ENCODE measurements at regions not wholly inside any gene's neighbourhood (a gene's known extent, or its start where the extent isn't known, plus 50 kb on each side); places are given as distances from the start of the nearest gene placed in this dataset.

GRCh38 chr13:99659866-99660554 is 158.7 kb downstream of the TM9SF2 start:
- Histone ChIP-seq H3K9me3 (ENCODE audit: insufficient read depth, low read depth, low read length) (no peaks in the 10 kb centered on the region), H3F3A (ENCODE audit: low read depth) (peaks cover 4% of the 10 kb centered on the region; the same call in 1 of the 2 replicates), H3K9ac (ENCODE audit: low read depth, low read length, poor library complexity, severe bottlenecking) (no peak overlapping the region), H2AFZ (ENCODE audit: low read length) (no peak overlapping the region), H3K27me3 (ENCODE audit: insufficient read depth, low read length, poor library complexity, severe bottlenecking) (no peaks in the 10 kb centered on the region), H3K4me1 (ENCODE audit: insufficient read depth, low read length, poor library complexity, severe bottlenecking) (peaks cover 39% of the 10 kb centered on the region), H3K79me2 (ENCODE audit: insufficient read depth, low read length) (no peaks in the 10 kb centered on the region), H3K36me3 (ENCODE audit: insufficient read depth, low read length) (no peaks in the 10 kb centered on the region), H3K4me2 (ENCODE audit: low read depth, low read length, poor library complexity, severe bottlenecking) (peak overlapping the region; percentile 85), H3K4me3 (ENCODE audit: low read length, poor library complexity, severe bottlenecking) (no peak overlapping the region), H3K9me2 (replicated peaks; ENCODE audit: low read depth, low read length) (no peaks in the 10 kb centered on the region), H4K20me1 (ENCODE audit: insufficient read depth, low read length, poor library complexity, severe bottlenecking) (no peaks in the 10 kb centered on the region)
- TF ChIP-seq EZH2phosphoT487 (IDR thresholded peaks at IDR 0.05; ENCODE audit: borderline replicate concordance) (no peak), CTCF (conservative IDR thresholded peaks at IDR 0.05; ENCODE audit: low read length) (no peak)

GRCh38 chr13:99659226-99659625 is 158.0 kb downstream of the TM9SF2 start:
- peak overlapping the region; percentile 74 for H3K4me3 ChIP-seq (ENCODE audit: low read length, poor library complexity, severe bottlenecking)

GRCh38 chr13:99658261-99658991 is 157.2 kb downstream of the TM9SF2 start:
- peak overlapping the region; percentile 72 for H3K9ac ChIP-seq (ENCODE audit: low read depth, low read length, poor library complexity, severe bottlenecking)

More at GRCh38 chr13:99659226-99659625, 158.0 kb downstream of the TM9SF2 start:
- no peaks in the 10 kb centered on the region for H3K9me2 ChIP-seq (replicated peaks; ENCODE audit: low read depth, low read length)
- H4K20me1 ChIP-seq (ENCODE audit: insufficient read depth, low read length, poor library complexity, severe bottlenecking) = no peaks in the 10 kb centered on the region
- H3K9me3 ChIP-seq (ENCODE audit: insufficient read depth, low read depth, low read length) = no peaks in the 10 kb centered on the region
- TF ChIP-seq EZH2phosphoT487 (IDR thresholded peaks at IDR 0.05; ENCODE audit: borderline replicate concordance) = no peak
- no peak for TF ChIP-seq CTCF (conservative IDR thresholded peaks at IDR 0.05; ENCODE audit: low read length)
- H3K79me2 ChIP-seq (ENCODE audit: insufficient read depth, low read length) = no peaks in the 10 kb centered on the region
- peaks cover 39% of the 10 kb centered on the region for H3K4me1 ChIP-seq (ENCODE audit: insufficient read depth, low read length, poor library complexity, severe bottlenecking)
- peak overlapping the region; percentile 85 for H3K4me2 ChIP-seq (ENCODE audit: low read depth, low read length, poor library complexity, severe bottlenecking)
- H3F3A ChIP-seq (ENCODE audit: low read depth) = peaks cover 4% of the 10 kb centered on the region; the same call in 1 of the 2 replicates
- H3K27me3 ChIP-seq (ENCODE audit: insufficient read depth, low read length, poor library complexity, severe bottlenecking) = no peaks in the 10 kb centered on the region
- H3K36me3 ChIP-seq (ENCODE audit: insufficient read depth, low read length) = no peaks in the 10 kb centered on the region
- H3K9ac ChIP-seq (ENCODE audit: low read depth, low read length, poor library complexity, severe bottlenecking) = peak overlapping the region; percentile 72
- peak overlapping the region; percentile 84 for H2AFZ ChIP-seq (ENCODE audit: low read length)

More at GRCh38 chr13:99658261-99658991, 157.2 kb downstream of the TM9SF2 start:
- H3K9me2 ChIP-seq (replicated peaks; ENCODE audit: low read depth, low read length) = no peaks in the 10 kb centered on the region
- H4K20me1 ChIP-seq (ENCODE audit: insufficient read depth, low read length, poor library complexity, severe bottlenecking) = no peaks in the 10 kb centered on the region
- no peaks in the 10 kb centered on the region for H3K9me3 ChIP-seq (ENCODE audit: insufficient read depth, low read depth, low read length)
- H3K79me2 ChIP-seq (ENCODE audit: insufficient read depth, low read length) = no peaks in the 10 kb centered on the region
- peak overlapping the region; percentile 84 for H2AFZ ChIP-seq (ENCODE audit: low read length)
- no peaks in the 10 kb centered on the region for H3K36me3 ChIP-seq (ENCODE audit: insufficient read depth, low read length)
- peak overlapping the region; percentile 85 for H3K4me2 ChIP-seq (ENCODE audit: low read depth, low read length, poor library complexity, severe bottlenecking)
- peaks cover 39% of the 10 kb centered on the region for H3K4me1 ChIP-seq (ENCODE audit: insufficient read depth, low read length, poor library complexity, severe bottlenecking)
- TF ChIP-seq CTCF (conservative IDR thresholded peaks at IDR 0.05; ENCODE audit: low read length) (peak; percentile 58), EZH2phosphoT487 (IDR thresholded peaks at IDR 0.05; ENCODE audit: borderline replicate concordance) (no peak)
- H3F3A ChIP-seq (ENCODE audit: low read depth) = peaks cover 4% of the 10 kb centered on the region; the same call in 1 of the 2 replicates
- H3K4me3 ChIP-seq (ENCODE audit: low read length, poor library complexity, severe bottlenecking) = peak overlapping the region; percentile 74
- H3K27me3 ChIP-seq (ENCODE audit: insufficient read depth, low read length, poor library complexity, severe bottlenecking) = no peaks in the 10 kb centered on the region

All from Loucy (cell line).